Breast epithelium (tissue), 4 donors: ENCODE measurements at regions not wholly inside any gene's neighbourhood (a gene's known extent, or its start where the extent isn't known, plus 50 kb on each side); places are given as distances from the start of the nearest gene placed in this dataset.

ENCODE experiments used
- DNase-seq, 2 donors: peaks; one replicate each; pipeline ENCODE4 v3.0.0-alpha.2; 2019; ENCODE audit warnings: low spot score in 2 of 2
- H3K27ac ChIP-seq, 2 donors: fragments of 200-600 bp; sonication (generic) in 1 of 2; one replicate each; pipeline ENCODE4 v1.5.1; 2016 to 2019; ENCODE audit warnings: mild to moderate bottlenecking in 1 of 2
- H3K27me3 ChIP-seq, 2 donors: fragments of 200-600 bp; sonication (generic) in 1 of 2; one replicate each; pipeline versions ENCODE4 v1.5.1 to v1.6.0; 2017 to 2019; ENCODE audit warnings: control low read depth in 1 of 2, mild to moderate bottlenecking in 1 of 2
- H3K36me3 ChIP-seq: fragments of 200-600 bp; one replicate; pipeline ENCODE4 v1.5.1; 2019
- H3K4me1 ChIP-seq, 2 donors: fragments of 200-600 bp; sonication (generic); one replicate each; pipeline ENCODE4 v1.5.1; 2016 to 2019; ENCODE audit warnings: control low read depth in 1 of 2
- H3K4me3 ChIP-seq, 3 donors: fragments of 200-600 bp; sonication (generic); 1 replicate in 2 of 3; 2 replicates in 1 of 3; pipeline ENCODE4 v1.5.1; 2016 to 2019; ENCODE audit warnings: mild to moderate bottlenecking in 3 of 3, moderate library complexity in 2 of 3
- H3K9me3 ChIP-seq, 2 donors: fragments of 200-600 bp; sonication (generic) in 1 of 2; one replicate each; pipeline ENCODE4 v1.5.1; 2016 to 2019; ENCODE audit warnings: control low read depth in 1 of 2
- POLR2A ChIP-seq: fragments of 450-650 bp; IDR thresholded peaks from one replicate; pipeline ENCODE4 v1.6.1; 2016; ENCODE audit warnings: antibody characterized with exemption, mild to moderate bottlenecking, moderate library complexity
- POLR2AphosphoS5 ChIP-seq, 3 donors: sonication (generic); formaldehyde crosslinking; IDR thresholded peaks; one replicate each; pipeline ENCODE4 v1.6.1; 2017; ENCODE audit warnings: antibody characterized with exemption in 3 of 3
- intact Hi-C: fragments of 100-400 bp; cut with DNase I; formaldehyde crosslinking; loops from one replicate; pipeline ENCODE4 v1.15.1; 2023; ENCODE audit warnings: low total_unique reads
- TF ChIP-seq, protein P1 (sequence below), 3 donors: fragments of 450-650 bp; IDR thresholded peaks; one replicate each; pipeline ENCODE4 v1.5.1; 2016 to 2017; ENCODE audit warnings: antibody characterized with exemption in 3 of 3, mild to moderate bottlenecking in 3 of 3, moderate library complexity in 3 of 3

DNA sequence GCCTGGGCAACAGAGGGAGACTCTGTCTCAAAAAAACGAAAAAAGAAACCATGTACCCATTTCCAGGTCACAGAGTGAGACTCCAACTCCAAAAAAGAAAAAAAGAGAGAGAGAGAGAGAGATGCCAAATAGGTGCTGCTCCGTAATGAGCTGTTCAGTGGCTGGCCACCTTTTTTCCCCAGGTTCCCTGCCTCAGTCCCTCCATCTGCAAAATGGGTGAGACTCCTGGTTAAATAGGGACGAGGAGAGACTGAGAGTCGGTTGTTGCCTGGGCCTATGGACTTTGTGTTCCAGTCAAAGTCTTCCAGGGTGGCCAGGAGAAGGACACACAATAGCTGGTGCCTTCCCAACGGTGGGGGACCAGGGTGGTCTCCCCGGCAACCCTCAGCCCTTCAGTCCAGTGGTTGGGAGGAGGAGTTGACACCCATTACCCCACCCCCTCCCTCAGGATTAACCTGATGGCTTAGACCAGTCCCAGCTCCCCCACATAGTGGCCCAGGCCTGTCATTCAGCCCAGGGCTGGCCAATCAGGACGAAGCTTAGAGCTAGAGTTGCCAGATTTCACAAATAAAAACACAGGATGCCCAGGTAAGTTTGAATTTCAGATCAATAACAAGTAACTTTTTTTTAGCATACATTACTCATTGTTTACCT is 258.2 kb downstream of the PARN start:
- no peak overlapping the region for H3K27ac ChIP-seq

DNA sequence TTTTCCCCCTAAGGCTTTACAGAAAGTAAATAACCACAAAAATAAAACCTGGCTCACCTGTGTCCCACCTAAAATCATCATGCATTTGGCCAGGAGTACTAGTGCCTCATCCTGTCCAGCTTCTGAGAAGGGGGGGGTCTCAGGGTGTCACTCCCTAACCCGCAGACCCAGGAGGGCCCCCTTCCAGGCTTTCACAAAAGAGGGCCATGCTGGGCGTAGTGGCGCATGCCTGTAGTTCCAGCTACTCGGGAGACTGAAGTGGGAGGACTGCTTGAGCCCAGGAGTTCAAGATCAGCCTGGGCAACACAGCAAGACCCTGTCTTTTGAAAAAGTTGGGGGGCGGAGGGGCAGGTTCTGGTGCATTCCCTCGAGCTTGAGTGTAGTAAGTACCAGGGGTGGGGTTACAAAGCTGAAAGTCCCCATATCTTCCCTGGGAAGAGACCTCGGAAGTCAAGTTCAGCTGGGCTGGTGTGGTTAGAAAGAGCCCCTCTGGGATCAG is 259.3 kb downstream of the PARN start:
- TF ChIP-seq, protein P1, sequence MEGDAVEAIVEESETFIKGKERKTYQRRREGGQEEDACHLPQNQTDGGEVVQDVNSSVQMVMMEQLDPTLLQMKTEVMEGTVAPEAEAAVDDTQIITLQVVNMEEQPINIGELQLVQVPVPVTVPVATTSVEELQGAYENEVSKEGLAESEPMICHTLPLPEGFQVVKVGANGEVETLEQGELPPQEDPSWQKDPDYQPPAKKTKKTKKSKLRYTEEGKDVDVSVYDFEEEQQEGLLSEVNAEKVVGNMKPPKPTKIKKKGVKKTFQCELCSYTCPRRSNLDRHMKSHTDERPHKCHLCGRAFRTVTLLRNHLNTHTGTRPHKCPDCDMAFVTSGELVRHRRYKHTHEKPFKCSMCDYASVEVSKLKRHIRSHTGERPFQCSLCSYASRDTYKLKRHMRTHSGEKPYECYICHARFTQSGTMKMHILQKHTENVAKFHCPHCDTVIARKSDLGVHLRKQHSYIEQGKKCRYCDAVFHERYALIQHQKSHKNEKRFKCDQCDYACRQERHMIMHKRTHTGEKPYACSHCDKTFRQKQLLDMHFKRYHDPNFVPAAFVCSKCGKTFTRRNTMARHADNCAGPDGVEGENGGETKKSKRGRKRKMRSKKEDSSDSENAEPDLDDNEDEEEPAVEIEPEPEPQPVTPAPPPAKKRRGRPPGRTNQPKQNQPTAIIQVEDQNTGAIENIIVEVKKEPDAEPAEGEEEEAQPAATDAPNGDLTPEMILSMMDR (IDR thresholded peaks at IDR 0.05): no peak
- no peak for TF ChIP-seq POLR2AphosphoS5 (IDR thresholded peaks at IDR 0.05)
- no peak for TF ChIP-seq POLR2A
- Histone ChIP-seq H3K27me3 (no peaks in the 10 kb centered on the region), H3K27ac (no peak overlapping the region), H3K4me1 (no peaks in the 10 kb centered on the region), H3K4me3 (no peak overlapping the region), H3K9me3 (no peaks in the 10 kb centered on the region), H3K36me3 (no peaks in the 10 kb centered on the region)
- intact Hi-C loops: loop anchor here (5.0 kb wide), 1 partner anchor 1043 kb away; no protein-coding TSS in a partner anchor
- DNase-seq: no peak

More for the DNA sequence above, 258.2 kb downstream of the PARN start:
- Histone ChIP-seq H3K4me1 (no peaks in the 10 kb centered on the region), H3K9me3 (no peaks in the 10 kb centered on the region), H3K4me3 (no peak overlapping the region), H3K36me3 (no peaks in the 10 kb centered on the region), H3K27me3 (no peaks in the 10 kb centered on the region)
- DNase-seq: no peak
- intact Hi-C loops: loop anchor here (5.0 kb wide), 1 partner anchor 1045 kb away; no protein-coding TSS in a partner anchor
- TF ChIP-seq POLR2AphosphoS5 (IDR thresholded peaks at IDR 0.05): no peak
- TF ChIP-seq, protein P1 (IDR thresholded peaks at IDR 0.05): no peak
- TF ChIP-seq POLR2A: no peak

DNA sequence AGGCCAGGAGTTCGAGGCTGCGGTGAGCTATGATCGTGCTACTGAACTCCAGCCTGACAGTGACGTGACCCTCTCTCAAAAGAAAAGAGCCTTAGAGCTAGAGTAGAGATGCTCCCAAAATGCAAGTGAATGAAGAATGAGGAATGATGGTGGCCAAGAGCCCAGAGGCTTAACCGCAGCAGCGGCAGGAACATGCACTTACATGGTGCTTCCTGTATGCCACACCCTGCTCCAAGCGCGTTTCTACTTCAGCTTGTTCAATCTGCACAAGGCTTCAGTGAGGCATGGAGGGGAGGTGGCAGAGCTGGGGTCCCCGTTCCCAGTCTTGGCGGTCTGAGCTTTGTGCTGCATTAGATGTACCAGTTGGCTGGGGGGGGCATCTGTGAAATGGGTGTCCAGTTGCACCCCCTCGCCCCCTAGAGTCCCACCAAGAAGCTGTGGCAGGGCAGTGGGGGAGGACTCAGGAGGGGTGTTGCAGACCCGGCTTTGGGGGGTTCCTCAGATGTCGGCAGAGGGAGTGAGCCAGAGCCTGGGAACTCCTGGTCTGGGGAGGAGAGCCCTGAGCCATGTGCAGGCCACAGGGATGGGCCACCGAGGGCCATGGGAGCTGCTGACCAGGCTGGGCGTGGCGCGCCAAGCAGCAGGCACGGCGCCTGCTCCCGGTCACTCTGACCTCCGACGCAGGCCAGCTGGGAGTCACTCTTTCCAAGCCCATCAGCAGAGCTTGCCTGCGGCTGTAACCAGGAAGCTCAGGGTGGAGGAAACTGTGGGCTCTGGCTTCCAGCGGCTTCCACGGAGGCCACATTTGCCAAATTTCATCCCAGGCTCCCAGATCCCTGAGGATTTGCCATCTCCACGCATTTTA is 260.1 kb downstream of the PARN start:
- no peaks in the 10 kb centered on the region for H3K27me3 ChIP-seq
- DNase-seq: peak in 1 of 2 donors; percentile 26
- H3K36me3 ChIP-seq: no peaks in the 10 kb centered on the region
- H3K27ac ChIP-seq: no peak overlapping the region
- intact Hi-C loops: loop anchor here (5.0 kb wide), 1 partner anchor 1043 kb away; no protein-coding TSS in a partner anchor
- H3K9me3 ChIP-seq: no peaks in the 10 kb centered on the region
- TF ChIP-seq, protein P1 (IDR thresholded peaks at IDR 0.05): no peak
- TF ChIP-seq POLR2AphosphoS5 (IDR thresholded peaks at IDR 0.05) (no peak), POLR2A (no peak)
- no peaks in the 10 kb centered on the region for H3K4me1 ChIP-seq
- peak overlapping the region in 1 of 3 donors; percentile 22 for H3K4me3 ChIP-seq

- no peaks in the 10 kb centered on the region for H3K4me1 ChIP-seq
- no peaks in the 10 kb centered on the region for H3K9me3 ChIP-seq
- intact Hi-C loops: no loop called here
- no peak overlapping the region for H3K4me3 ChIP-seq
- no peak for DNase-seq
- no peaks in the 10 kb centered on the region for H3K27me3 ChIP-seq
- H3K36me3 ChIP-seq: no peaks in the 10 kb centered on the region
- no peak overlapping the region for H3K27ac ChIP-seq
- TF ChIP-seq POLR2A (no peak), POLR2AphosphoS5 (IDR thresholded peaks at IDR 0.05) (no peak)
- TF ChIP-seq, protein P1 (IDR thresholded peaks at IDR 0.05): no peak
These were observed 261.7 kb downstream of the PARN start for GRCh38 chr16:14368399-14368798.
